ENCODE measurements at regions not wholly inside any gene's neighbourhood (a gene's known extent, or its start where the extent isn't known, plus 50 kb on each side); places are given as distances from the start of the nearest gene placed in this dataset.

DNA sequence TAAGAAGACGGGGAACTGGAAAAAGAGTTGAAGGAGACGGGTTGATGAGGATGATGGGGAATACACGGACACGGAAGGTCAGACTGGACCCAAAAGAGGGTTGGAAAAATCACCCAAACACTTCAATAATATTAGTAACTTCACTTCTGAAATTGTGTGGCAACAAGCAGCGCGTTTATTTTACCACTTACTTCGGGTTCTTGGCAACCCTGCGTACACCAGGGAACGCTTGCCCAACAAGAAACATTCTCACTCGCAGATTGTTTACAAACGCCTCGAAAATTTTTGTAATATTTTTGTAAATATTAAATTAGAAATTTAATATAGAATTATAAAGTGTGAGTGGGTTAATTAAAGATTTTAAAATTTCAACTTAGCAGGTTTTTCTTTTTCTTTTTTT, 99.5 kb downstream of the CEBPB start:
- Histone ChIP-seq H3K27ac (no peak overlapping the region), H3K27me3 (no peaks in the 10 kb centered on the region), H3K4me1 (peaks cover 0 to 12% (median 0%) of the 10 kb centered on the region in 3 donors), H3K4me3 (no peak overlapping the region), H3K36me3 (no peaks in the 10 kb centered on the region), H3K9me3 (no peaks in the 10 kb centered on the region)
- WGBS, 2 donors, result 87 to 90% methylated on average over 12 of the region's 12 CpGs
- FAIRE-seq (no peak), DNase-seq (no peak), ATAC-seq (no peak)
- TF ChIP-seq CTCF (IDR thresholded peaks at IDR 0.05), result no peak
- intact Hi-C loops (cut with DNase I), result no loop called here

GRCh38 chr20:50290808-50291207, 100.2 kb downstream of the CEBPB start:
- H3K27me3 ChIP-seq, result no peaks in the 10 kb centered on the region
- no peaks in the 10 kb centered on the region for H3K9me3 ChIP-seq
- H3K36me3 ChIP-seq, result no peaks in the 10 kb centered on the region
- intact Hi-C loops (cut with DNase I), result no loop called here
- no peak overlapping the region for H3K4me3 ChIP-seq
- H3K4me1 ChIP-seq, result peaks cover 0 to 12% (median 0%) of the 10 kb centered on the region in 3 donors
- 84 to 92% methylated on average over 5 of the region's 5 CpGs for WGBS, 2 donors
- TF ChIP-seq CTCF (IDR thresholded peaks at IDR 0.05), result no peak
- DNase-seq, result peak in 1 of 6 donors; percentile 33
- no peak for ATAC-seq
- H3K27ac ChIP-seq, result no peak overlapping the region
- no peak for FAIRE-seq

GRCh38 chr20:50291254-50292078, 100.8 kb downstream of the CEBPB start:
- no peak for ATAC-seq
- 76 to 85% methylated on average over 16 of the region's 16 CpGs for WGBS, 2 donors

GRCh38 chr20:50292079-50292590, 101.5 kb downstream of the CEBPB start:
- Histone ChIP-seq H3K9me3 (no peaks in the 10 kb centered on the region), H3K27me3 (no peaks in the 10 kb centered on the region), H3K4me1 (peaks cover 0 to 12% (median 0%) of the 10 kb centered on the region in 3 donors), H3K27ac (peak overlapping the region; percentile 35 to 74 (median 51)), H3K36me3 (no peaks in the 10 kb centered on the region), H3K4me3 (no peak overlapping the region)
- WGBS, 2 donors, result 52 to 62% methylated on average over 8 of the region's 8 CpGs
- FAIRE-seq (no peak), ATAC-seq (no peak), DNase-seq (no peak)
- intact Hi-C loops (cut with DNase I), result no loop called here
- TF ChIP-seq CTCF (IDR thresholded peaks at IDR 0.05), result no peak

More at GRCh38 chr20:50291254-50292078, 100.8 kb downstream of the CEBPB start:
- Histone ChIP-seq H3K4me3 (no peak overlapping the region), H3K36me3 (no peaks in the 10 kb centered on the region), H3K27ac (peak overlapping the region in 1 of 4 donors; percentile 74), H3K9me3 (no peaks in the 10 kb centered on the region), H3K27me3 (no peaks in the 10 kb centered on the region), H3K4me1 (peaks cover 0 to 12% (median 0%) of the 10 kb centered on the region in 3 donors)
- FAIRE-seq (no peak), DNase-seq (peak in 1 of 6 donors; percentile 28)
- TF ChIP-seq CTCF (IDR thresholded peaks at IDR 0.05), result no peak
- intact Hi-C loops (cut with DNase I), result no loop called here

All from pancreas (tissue), 10 donors.